WTC11 (cell line): ENCODE measurements at regions not wholly inside any gene's neighbourhood (a gene's known extent, or its start where the extent isn't known, plus 50 kb on each side); places are given as distances from the start of the nearest gene placed in this dataset.

Source experiments
- ATAC-seq: fragments of 200-7000 bp; cut with Tn5 transposase; 2 replicates; pipeline ENCODE4 v1.10.0; 2021; ENCODE audit warnings: mild to moderate bottlenecking, moderate library complexity
- CTCF ChIA-PET: fragments of 300-600 bp; sonication (Branson Sonifier 250); formaldehyde crosslinking; loops from one replicate; lab custom pipeline; 2021; ENCODE audit warnings: antibody characterized with exemption; lab: Charles Lee
- POLR2A ChIA-PET: fragments of 350-600 bp; sonication (Branson Sonifier 250); formaldehyde crosslinking; loops from one replicate; lab custom pipeline; 2021; ENCODE audit warnings: antibody characterized with exemption; lab: Charles Lee
- DNase-seq: peaks from one replicate; pipeline ENCODE4 v3.0.0; 2021; ENCODE audit warnings: low spot score
- H3K27ac Mint-ChIP-seq: 2 replicates; pipeline ENCODE4 v1.8.0; 2021; ENCODE audit warnings: mixed read lengths
- H3K27me3 Mint-ChIP-seq: 2 replicates; pipeline ENCODE4 v1.8.0; 2021; ENCODE audit warnings: low read depth, mild to moderate bottlenecking, moderate library complexity, mixed read lengths
- H3K36me3 Mint-ChIP-seq: 2 replicates; pipeline ENCODE4 v1.8.0; 2021; ENCODE audit warnings: mixed read lengths
- H3K4me1 Mint-ChIP-seq: 2 replicates; pipeline ENCODE4 v1.8.0; 2022; ENCODE audit warnings: mixed read lengths
- H3K4me3 Mint-ChIP-seq: 2 replicates; pipeline ENCODE4 v1.8.0; 2021; ENCODE audit warnings: mild to moderate bottlenecking, moderate library complexity, mixed read lengths
- H3K9me3 Mint-ChIP-seq: 2 replicates; pipeline ENCODE4 v1.8.0; 2021; ENCODE audit warnings: mixed read lengths
- ATF2 ChIP-seq: sonication (generic); formaldehyde crosslinking; IDR thresholded peaks from 2 replicates; pipeline ENCODE4 v1.8.1; 2022; ENCODE audit warnings: low read depth, missing genetic modification reagents, borderline replicate concordance
- ATF6 ChIP-seq: sonication (generic); formaldehyde crosslinking; IDR thresholded peaks from 2 replicates; pipeline ENCODE4 v1.8.1; 2023; ENCODE audit warnings: mild to moderate bottlenecking, missing genetic modification reagents
- FOXP4 ChIP-seq: sonication (generic); formaldehyde crosslinking; IDR thresholded peaks from 2 replicates; pipeline ENCODE4 v1.8.0; 2022; ENCODE audit warnings: mild to moderate bottlenecking, missing genetic modification reagents
- GRHL2 ChIP-seq: fragments of 250-450 bp; sonication (Bioruptor Pico); IDR thresholded peaks from 2 replicates; pipeline ENCODE4 v1.8.0; 2022; ENCODE audit warnings: mild to moderate bottlenecking, moderate library complexity; ENCODE audit not compliant: insufficient replicate concordance, severe bottlenecking
- JAZF1 ChIP-seq: fragments of 250-450 bp; sonication (Bioruptor Pico); IDR thresholded peaks from 2 replicates; pipeline ENCODE4 v1.9.0; 2021; ENCODE audit warnings: moderate library complexity, mild to moderate bottlenecking, inconsistent platforms
- JUN ChIP-seq: sonication (generic); formaldehyde crosslinking; IDR thresholded peaks from 2 replicates; pipeline ENCODE4 v1.8.0; 2023; ENCODE audit warnings: mild to moderate bottlenecking, missing genetic modification reagents
- KAT7 ChIP-seq: sonication (generic); formaldehyde crosslinking; IDR thresholded peaks from 2 replicates; pipeline ENCODE4 v1.8.1; 2023; ENCODE audit warnings: missing genetic modification reagents, mild to moderate bottlenecking, borderline replicate concordance
- MLX ChIP-seq: sonication (generic); formaldehyde crosslinking; IDR thresholded peaks from 2 replicates; pipeline ENCODE4 v1.8.1; 2023; ENCODE audit warnings: mild to moderate bottlenecking, missing genetic modification reagents, moderate library complexity
- NR2C2 ChIP-seq: sonication (generic); formaldehyde crosslinking; IDR thresholded peaks from 2 replicates; pipeline ENCODE4 v1.8.0; 2022; ENCODE audit warnings: mild to moderate bottlenecking, missing genetic modification reagents
- PRDM15 ChIP-seq: sonication (generic); formaldehyde crosslinking; IDR thresholded peaks from 2 replicates; pipeline ENCODE4 v1.8.0; 2022; ENCODE audit warnings: missing genetic modification reagents
- PREB ChIP-seq: sonication (generic); formaldehyde crosslinking; IDR thresholded peaks from 2 replicates; pipeline ENCODE4 v1.8.1; 2022; ENCODE audit warnings: mild to moderate bottlenecking, missing genetic modification reagents, moderate library complexity, borderline replicate concordance
- SMAD3 ChIP-seq: sonication (generic); formaldehyde crosslinking; IDR thresholded peaks from 2 replicates; pipeline ENCODE4 v1.8.0; 2022; ENCODE audit warnings: missing genetic modification reagents, mild to moderate bottlenecking, borderline replicate concordance
- TEAD4 ChIP-seq: sonication (generic); formaldehyde crosslinking; IDR thresholded peaks from 2 replicates; pipeline ENCODE4 v1.8.0; 2022; ENCODE audit warnings: mild to moderate bottlenecking, missing genetic modification reagents
- USF1 ChIP-seq: sonication (generic); formaldehyde crosslinking; IDR thresholded peaks from 2 replicates; pipeline ENCODE4 v1.8.0; 2022; ENCODE audit warnings: mild to moderate bottlenecking, missing genetic modification reagents
- ZNF138 ChIP-seq: sonication (generic); formaldehyde crosslinking; conservative IDR thresholded peaks from 2 replicates; pipeline ENCODE4 v1.8.1; 2022; ENCODE audit warnings: mild to moderate bottlenecking, moderate library complexity, missing genetic modification reagents
- ZNF263 ChIP-seq: sonication (generic); formaldehyde crosslinking; IDR thresholded peaks from 2 replicates; pipeline ENCODE4 v1.8.1; 2022; ENCODE audit warnings: low read depth, mild to moderate bottlenecking, moderate library complexity, missing genetic modification reagents
- ZNF317 ChIP-seq: sonication (generic); formaldehyde crosslinking; IDR thresholded peaks from 2 replicates; pipeline ENCODE4 v1.8.1; 2023; ENCODE audit warnings: low read depth, mild to moderate bottlenecking, moderate library complexity, missing genetic modification reagents, borderline replicate concordance
- ZSCAN18 ChIP-seq: fragments of 250-450 bp; sonication (Bioruptor Pico); IDR thresholded peaks from 2 replicates; pipeline ENCODE4 v2.1.2; 2022; ENCODE audit warnings: mild to moderate bottlenecking, moderate library complexity

GRCh38 chr9:14554886-14555285 is 138.3 kb downstream of the ZDHHC21 start:
- CTCF ChIA-PET: no interaction called here

GRCh38 chr9:14547245-14548060 is 145.8 kb downstream of the ZDHHC21 start:
- ATAC-seq: peak; percentile 100
- H3K27ac Mint-ChIP-seq: peak overlapping the region; percentile 100
- no peak for TF ChIP-seq SMAD3 (CRISPR knock-in tag)
- peak; percentile 70 for TF ChIP-seq USF1
- no peak for TF ChIP-seq ZSCAN18
- TF ChIP-seq ZNF138 (CRISPR knock-in tag): no peak
- TF ChIP-seq ATF2: no peak
- TF ChIP-seq ATF6 (CRISPR knock-in tag): no peak
- no peak for TF ChIP-seq FOXP4 (CRISPR knock-in tag)
- TF ChIP-seq NR2C2 (CRISPR knock-in tag): no peak
- no peak for TF ChIP-seq ZNF317 (CRISPR knock-in tag)
- no peak for TF ChIP-seq JAZF1 (CRISPR knock-in tag)
- TF ChIP-seq GRHL2: no peak
- TF ChIP-seq TEAD4 (CRISPR knock-in tag): no peak
- no peak for TF ChIP-seq PRDM15 (CRISPR knock-in tag)
- no peak for TF ChIP-seq JUN

More at GRCh38 chr9:14554886-14555285, 138.3 kb downstream of the ZDHHC21 start:
- Mint-ChIP-seq H3K36me3 (no peaks in the 10 kb centered on the region), H3K4me1 (no peaks in the 10 kb centered on the region), H3K9me3 (peaks cover 6% of the 10 kb centered on the region), H3K27me3 (no peaks in the 10 kb centered on the region), H3K27ac (no peak overlapping the region), H3K4me3 (no peak overlapping the region)
- DNase-seq: no peak
- ATAC-seq: no peak
- TF ChIP-seq KAT7 (CRISPR knock-in tag) (no peak), PREB (CRISPR knock-in tag) (no peak), ZNF263 (no peak), MLX (CRISPR knock-in tag) (no peak)
- POLR2A ChIA-PET: no interaction called here

More at GRCh38 chr9:14547245-14548060, 145.8 kb downstream of the ZDHHC21 start:
- H3K27me3 Mint-ChIP-seq: no peaks in the 10 kb centered on the region
- ChIA-PET CTCF (interaction anchor here (0.6 to 2.2 kb wide), 18 partner anchors 9 to 118 kb away, joined by 3 to 11 read pairs (median 3); no protein-coding TSS in a partner anchor), POLR2A (interaction anchor here (0.7 kb wide), 1 partner anchor 82 kb away, joined by 3 read pairs; no protein-coding TSS in a partner anchor)
- peaks cover 21% of the 10 kb centered on the region for H3K36me3 Mint-ChIP-seq
- H3K9me3 Mint-ChIP-seq: peaks cover 22% of the 10 kb centered on the region
- H3K4me1 Mint-ChIP-seq: peaks cover 56% of the 10 kb centered on the region
- DNase-seq: peak; percentile 87
- 0 out of 2 replicates have a peak overlapping the region, but pooled peaks have one; percentile 10 for H3K4me3 Mint-ChIP-seq
